GM23338 (cell line): ENCODE measurements at regions not wholly inside any gene's neighbourhood (a gene's known extent, or its start where the extent isn't known, plus 50 kb on each side); places are given as distances from the start of the nearest gene placed in this dataset.

ENCODE experiments used
- CREB1 ChIP-seq: fragments of 250-450 bp; sonication (Bioruptor Pico); IDR thresholded peaks from 2 replicates; pipeline ENCODE4 v1.5.0; 2020; ENCODE audit warnings: low read depth, mild to moderate bottlenecking, moderate library complexity
- CTCF ChIP-seq, 2 experiments: fragments of 200-600 bp in 1 of 2; sonication (generic) in 1 of 2; conservative IDR thresholded peaks; 2 replicates each; pipeline versions ENCODE4 v1.5.1 to v1.6.1; 2016 to 2017; ENCODE audit warnings: antibody characterized with exemption in 2 of 2, low read depth in 2 of 2, mild to moderate bottlenecking in 2 of 2, moderate library complexity in 1 of 2
- ETS1 ChIP-seq: IDR thresholded peaks from 2 replicates; pipeline ENCODE4 v1.6.1; 2016; ENCODE audit warnings: antibody characterized with exemption
- EZH2 ChIP-seq: fragments of 200-600 bp; sonication (generic); IDR thresholded peaks from one replicate; pipeline ENCODE4 v1.8.0; 2017; ENCODE audit warnings: antibody characterized with exemption, mild to moderate bottlenecking, low read depth; ENCODE audit not compliant: unreplicated experiment
- EZH2phosphoT487 ChIP-seq: fragments of 200-600 bp; sonication (generic); IDR thresholded peaks from one replicate; pipeline ENCODE4 v1.8.1; 2018; ENCODE audit warnings: antibody characterized with exemption; ENCODE audit not compliant: unreplicated experiment
- JUNB ChIP-seq: IDR thresholded peaks from one replicate; pipeline ENCODE4 v1.6.1; 2016; ENCODE audit warnings: antibody characterized with exemption; ENCODE audit not compliant: unreplicated experiment
- NANOG ChIP-seq: IDR thresholded peaks from 2 replicates; pipeline ENCODE4 v1.6.1; 2016; ENCODE audit warnings: antibody characterized with exemption, borderline replicate concordance
- POLR2AphosphoS5 ChIP-seq: IDR thresholded peaks from 2 replicates; pipeline ENCODE4 v1.6.1; 2016; ENCODE audit warnings: antibody characterized with exemption, low read depth
- REST ChIP-seq: IDR thresholded peaks from one replicate; pipeline ENCODE4 v1.6.1; 2018; ENCODE audit warnings: antibody characterized with exemption; ENCODE audit not compliant: unreplicated experiment
- STAT1 ChIP-seq: IDR thresholded peaks from one replicate; pipeline ENCODE4 v1.6.1; 2016; ENCODE audit warnings: antibody characterized with exemption; ENCODE audit not compliant: unreplicated experiment
- ZNF462 ChIP-seq: fragments of 250-450 bp; sonication (Bioruptor Pico); IDR thresholded peaks from 2 replicates; pipeline ENCODE4 v1.5.0; 2020; ENCODE audit warnings: mild to moderate bottlenecking, moderate library complexity

DNA sequence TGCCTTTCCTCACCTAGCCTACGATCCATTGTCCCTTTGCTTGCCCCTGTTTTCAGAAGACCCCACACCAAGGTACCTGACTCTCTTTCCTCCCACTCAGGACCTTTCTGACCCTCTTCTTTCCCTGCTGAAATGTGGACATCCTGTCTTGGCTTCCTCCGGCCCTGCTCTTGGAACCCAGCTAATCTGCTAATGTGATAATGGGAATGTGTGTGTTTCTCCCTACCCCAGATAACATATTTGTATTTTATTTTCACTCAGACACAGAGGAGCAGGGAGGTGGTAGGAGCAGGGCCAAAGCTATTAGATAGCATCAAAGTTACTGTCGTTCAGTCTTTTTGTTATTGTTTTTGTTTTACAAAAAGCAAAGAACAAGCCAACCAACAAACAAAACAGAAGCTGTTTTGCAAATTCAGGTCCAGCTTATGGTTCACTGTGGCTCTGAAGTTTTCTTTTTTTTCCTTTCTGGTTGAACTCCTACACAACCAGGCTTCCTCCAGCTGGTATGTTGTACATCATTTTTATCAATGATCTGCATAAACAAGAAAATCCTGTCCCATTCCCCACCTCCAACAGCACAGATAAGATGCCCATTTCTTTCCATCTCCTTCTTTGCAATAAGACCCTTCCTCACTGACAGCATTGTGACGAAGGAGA, 137.3 kb downstream of the C12orf75 start:
- no peak for TF ChIP-seq CTCF (conservative IDR thresholded peaks at IDR 0.05; ENCODE audit: low read depth in 2 of 2)
- no peak for TF ChIP-seq CREB1 (CRISPR knock-in tag)
- TF ChIP-seq EZH2: no peak
- TF ChIP-seq POLR2AphosphoS5: no peak
- TF ChIP-seq REST: no peak
- no peak for TF ChIP-seq EZH2phosphoT487
- no peak for TF ChIP-seq NANOG
- TF ChIP-seq JUNB: no peak
- TF ChIP-seq STAT1: no peak
- TF ChIP-seq ETS1: no peak
- TF ChIP-seq ZNF462: no peak
